Endothelial cell (in vitro differentiated cells): ENCODE measurements at regions not wholly inside any gene's neighbourhood (a gene's known extent, or its start where the extent isn't known, plus 50 kb on each side); places are given as distances from the start of the nearest gene placed in this dataset.

ENCODE experiments used
- DNase-seq: peaks from one replicate; pipeline ENCODE4 v3.0.0; 2021; ENCODE audit warnings: low spot score
- H3K27ac Mint-ChIP-seq: one replicate; pipeline ENCODE4 v1.8.0; 2021; ENCODE audit warnings: mixed read lengths, inconsistent platforms; ENCODE audit not compliant: unreplicated experiment
- H3K27me3 Mint-ChIP-seq: one replicate; pipeline ENCODE4 v1.8.0; 2021; ENCODE audit warnings: mild to moderate bottlenecking, moderate library complexity, mixed read lengths, inconsistent platforms; ENCODE audit not compliant: unreplicated experiment
- H3K36me3 Mint-ChIP-seq: one replicate; pipeline ENCODE4 v1.8.0; 2021; ENCODE audit warnings: mild to moderate bottlenecking, low read depth, mixed read lengths, inconsistent platforms; ENCODE audit not compliant: unreplicated experiment
- H3K4me1 Mint-ChIP-seq: one replicate; pipeline ENCODE4 v1.8.0; 2021; ENCODE audit warnings: mild to moderate bottlenecking, mixed read lengths, inconsistent platforms; ENCODE audit not compliant: unreplicated experiment
- H3K4me3 Mint-ChIP-seq: one replicate; pipeline ENCODE4 v1.8.0; 2021; ENCODE audit warnings: mild to moderate bottlenecking, mixed read lengths, inconsistent platforms; ENCODE audit not compliant: unreplicated experiment
- H3K9me3 Mint-ChIP-seq: one replicate; pipeline ENCODE4 v1.8.0; 2021; ENCODE audit warnings: mixed read lengths, inconsistent platforms; ENCODE audit not compliant: unreplicated experiment
- TF ChIP-seq, protein P1 (sequence below): fragments of 200-600 bp; sonication (generic); IDR thresholded peaks from one replicate; pipeline ENCODE4 v1.5.0; 2021; ENCODE audit warnings: antibody characterized with exemption; ENCODE audit not compliant: unreplicated experiment

DNA sequence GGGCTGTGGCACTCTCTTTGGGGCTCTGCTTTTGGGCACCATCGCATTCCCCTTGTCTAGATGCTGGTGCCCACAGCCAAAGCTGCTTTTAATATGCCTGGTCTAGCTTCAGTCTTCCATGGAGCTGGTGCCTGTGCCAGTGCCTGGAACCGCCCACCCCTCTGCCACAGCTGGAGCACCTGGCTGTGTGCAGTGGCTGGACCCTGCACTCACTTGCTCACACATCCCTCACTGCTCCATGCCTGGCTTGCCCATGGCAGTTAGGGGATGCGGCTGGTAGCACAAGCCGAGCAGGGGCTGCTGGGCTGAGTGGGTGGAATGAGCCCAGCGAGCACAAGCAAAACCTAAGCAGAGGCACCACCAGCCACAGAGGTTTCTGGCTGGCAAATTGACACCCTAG, 1145.9 kb upstream of the LRRTM3 start:
- Mint-ChIP-seq H3K9me3 (no peaks in the 10 kb centered on the region), H3K27me3 (no peaks in the 10 kb centered on the region), H3K4me1 (no peaks in the 10 kb centered on the region), H3K27ac (no peak overlapping the region), H3K36me3 (no peaks in the 10 kb centered on the region), H3K4me3 (no peak overlapping the region)
- DNase-seq, result no peak
- TF ChIP-seq, protein P1, sequence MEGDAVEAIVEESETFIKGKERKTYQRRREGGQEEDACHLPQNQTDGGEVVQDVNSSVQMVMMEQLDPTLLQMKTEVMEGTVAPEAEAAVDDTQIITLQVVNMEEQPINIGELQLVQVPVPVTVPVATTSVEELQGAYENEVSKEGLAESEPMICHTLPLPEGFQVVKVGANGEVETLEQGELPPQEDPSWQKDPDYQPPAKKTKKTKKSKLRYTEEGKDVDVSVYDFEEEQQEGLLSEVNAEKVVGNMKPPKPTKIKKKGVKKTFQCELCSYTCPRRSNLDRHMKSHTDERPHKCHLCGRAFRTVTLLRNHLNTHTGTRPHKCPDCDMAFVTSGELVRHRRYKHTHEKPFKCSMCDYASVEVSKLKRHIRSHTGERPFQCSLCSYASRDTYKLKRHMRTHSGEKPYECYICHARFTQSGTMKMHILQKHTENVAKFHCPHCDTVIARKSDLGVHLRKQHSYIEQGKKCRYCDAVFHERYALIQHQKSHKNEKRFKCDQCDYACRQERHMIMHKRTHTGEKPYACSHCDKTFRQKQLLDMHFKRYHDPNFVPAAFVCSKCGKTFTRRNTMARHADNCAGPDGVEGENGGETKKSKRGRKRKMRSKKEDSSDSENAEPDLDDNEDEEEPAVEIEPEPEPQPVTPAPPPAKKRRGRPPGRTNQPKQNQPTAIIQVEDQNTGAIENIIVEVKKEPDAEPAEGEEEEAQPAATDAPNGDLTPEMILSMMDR, result no peak

- Mint-ChIP-seq H3K9me3 (no peaks in the 10 kb centered on the region), H3K36me3 (no peaks in the 10 kb centered on the region), H3K27ac (no peak overlapping the region), H3K4me1 (no peaks in the 10 kb centered on the region), H3K4me3 (no peak overlapping the region), H3K27me3 (peaks cover 1% of the 10 kb centered on the region)
- DNase-seq, result no peak
- TF ChIP-seq, protein P1, result no peak
Observed at GRCh38 chr10:65786279-65786678, 1139.6 kb upstream of the LRRTM3 start.

DNA sequence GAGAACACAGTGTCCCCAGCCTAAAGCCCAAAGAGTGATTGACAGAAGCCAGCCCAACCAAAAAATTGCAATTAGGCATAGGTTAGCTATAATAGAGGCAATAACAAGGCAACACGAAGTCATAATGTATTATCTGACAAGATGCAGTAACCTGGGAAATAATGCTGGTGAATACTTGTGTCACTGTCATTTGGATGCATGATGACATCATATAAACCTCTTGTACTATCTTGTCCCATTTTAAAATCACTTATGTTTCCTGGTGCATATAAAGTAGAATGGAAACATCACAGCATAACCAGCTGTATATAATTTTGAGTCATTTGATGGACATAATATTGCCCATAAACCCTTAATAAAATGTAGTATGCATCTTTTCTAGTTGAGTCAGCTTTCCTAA, 1138.3 kb upstream of the LRRTM3 start:
- Mint-ChIP-seq H3K27me3 (peaks cover 1% of the 10 kb centered on the region), H3K4me1 (no peaks in the 10 kb centered on the region), H3K27ac (no peak overlapping the region), H3K9me3 (no peaks in the 10 kb centered on the region), H3K36me3 (no peaks in the 10 kb centered on the region), H3K4me3 (no peak overlapping the region)
- TF ChIP-seq, protein P1, result no peak
- DNase-seq, result no peak

DNA sequence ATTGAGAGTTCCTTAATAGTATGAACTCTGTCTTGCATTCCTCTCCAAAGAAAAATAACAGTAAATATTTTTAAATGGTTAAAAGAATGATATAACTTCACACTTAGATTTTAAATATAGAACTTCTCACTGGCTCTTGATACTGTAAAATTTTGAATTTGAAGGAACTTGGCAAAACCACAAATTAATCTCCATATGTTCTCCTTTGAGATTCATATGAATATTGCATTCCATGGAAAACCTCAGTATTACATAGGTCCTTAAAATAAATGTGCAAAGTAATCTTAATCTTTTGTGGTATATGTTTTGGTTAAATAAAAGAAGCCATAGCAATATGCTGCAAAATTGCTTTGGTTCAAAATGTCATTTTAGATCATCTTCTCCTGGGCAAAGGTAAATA, 1137.6 kb upstream of the LRRTM3 start:
- Mint-ChIP-seq H3K9me3 (no peaks in the 10 kb centered on the region), H3K27ac (no peak overlapping the region), H3K4me1 (no peaks in the 10 kb centered on the region), H3K36me3 (no peaks in the 10 kb centered on the region), H3K27me3 (peaks cover 1% of the 10 kb centered on the region), H3K4me3 (no peak overlapping the region)
- TF ChIP-seq, protein P1, result no peak
- DNase-seq, result no peak

- no peak for DNase-seq
- H3K4me3 Mint-ChIP-seq, result no peak overlapping the region
- no peaks in the 10 kb centered on the region for H3K36me3 Mint-ChIP-seq
- H3K4me1 Mint-ChIP-seq, result no peaks in the 10 kb centered on the region
- TF ChIP-seq, protein P1, result no peak
- H3K27ac Mint-ChIP-seq, result no peak overlapping the region
- peaks cover 1% of the 10 kb centered on the region for H3K27me3 Mint-ChIP-seq
- no peaks in the 10 kb centered on the region for H3K9me3 Mint-ChIP-seq
Observed at GRCh38 chr10:65791979-65792378, 1133.9 kb upstream of the LRRTM3 start.
